ENCODE measurements at regions not wholly inside any gene's neighbourhood (a gene's known extent, or its start where the extent isn't known, plus 50 kb on each side); places are given as distances from the start of the nearest gene placed in this dataset.

DNA sequence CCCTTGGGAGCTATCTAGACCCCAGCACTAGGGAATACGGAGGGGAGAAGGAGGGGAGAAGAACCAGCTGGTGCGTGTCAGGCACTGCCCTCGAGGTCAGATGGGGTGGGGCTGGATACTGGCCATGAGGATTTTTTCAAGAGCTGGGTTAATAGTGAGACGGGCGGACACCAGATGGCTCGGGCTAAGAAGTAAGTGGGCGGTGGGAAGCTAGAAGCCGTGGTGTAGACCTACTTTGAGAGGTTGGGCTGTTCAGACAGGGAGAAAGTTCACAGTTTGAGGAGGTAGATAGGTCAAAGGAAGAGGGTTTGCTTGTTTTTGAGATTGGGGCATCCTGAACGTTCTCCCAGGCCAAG, 303.8 kb downstream of the SEC14L1 start:
- H3K4me1 Mint-ChIP-seq (ENCODE audit: low read depth) = peaks cover 98% of the 10 kb centered on the region
- ATAC-seq (ENCODE audit: poor library complexity) (no peak), DNase-seq (no peak)
- peaks cover 100% of the 10 kb centered on the region for H3K4me1 ChIP-seq (ENCODE audit: insufficient read depth, low read length)
- peaks cover 9% of the 10 kb centered on the region for H3K36me3 ChIP-seq (ENCODE audit: insufficient read depth, low read length)
- ChIA-PET CTCF (interaction anchor here (1.1 to 2.8 kb wide), 3 partner anchors 10 to 44 kb away, joined by 3 to 12 read pairs (median 4); no protein-coding TSS in a partner anchor), POLR2A (interaction anchor here (0.6 to 29.0 kb wide), 32 partner anchors 6 to 715 kb away, joined by 3 to 681 read pairs (median 13); partner anchors contain the start of genes TMC8 and TNRC6C)
- H3K4me3 ChIP-seq (ENCODE audit: low read length) = peak overlapping the region; percentile 55
- H3K27me3 ChIP-seq (ENCODE audit: control insufficient read depth in 1 of 2, insufficient read depth in 2 of 2, low read length in 2 of 2) = no peaks in the 10 kb centered on the region
- peak overlapping the region; percentile 93 for H3K27ac Mint-ChIP-seq
- no peaks in the 10 kb centered on the region for H3K27me3 Mint-ChIP-seq
- H3K4me3 Mint-ChIP-seq = peak overlapping the region; percentile 89
- H3K9me3 Mint-ChIP-seq = no peaks in the 10 kb centered on the region
- peaks cover 27% of the 10 kb centered on the region for H3K36me3 Mint-ChIP-seq (ENCODE audit: low read depth)
- no peaks in the 10 kb centered on the region for H3K9me3 ChIP-seq (ENCODE audit: control insufficient read depth in 1 of 2, insufficient read depth in 1 of 2, low read length in 2 of 2)
- no peak for TF ChIP-seq CTCF (IDR thresholded peaks at IDR 0.05)
- intact Hi-C loops (cut with DNase I, micrococcal nuclease) = loop anchor here in 1 of 2 experiments (2.0 to 10.0 kb wide), 2 partner anchors 40 to 690 kb away; partner anchors contain the start of gene TMC8
- H3K27ac ChIP-seq (ENCODE audit: low read depth in 1 of 2, low read length in 2 of 2) = peak overlapping the region; percentile 73 to 98

DNA sequence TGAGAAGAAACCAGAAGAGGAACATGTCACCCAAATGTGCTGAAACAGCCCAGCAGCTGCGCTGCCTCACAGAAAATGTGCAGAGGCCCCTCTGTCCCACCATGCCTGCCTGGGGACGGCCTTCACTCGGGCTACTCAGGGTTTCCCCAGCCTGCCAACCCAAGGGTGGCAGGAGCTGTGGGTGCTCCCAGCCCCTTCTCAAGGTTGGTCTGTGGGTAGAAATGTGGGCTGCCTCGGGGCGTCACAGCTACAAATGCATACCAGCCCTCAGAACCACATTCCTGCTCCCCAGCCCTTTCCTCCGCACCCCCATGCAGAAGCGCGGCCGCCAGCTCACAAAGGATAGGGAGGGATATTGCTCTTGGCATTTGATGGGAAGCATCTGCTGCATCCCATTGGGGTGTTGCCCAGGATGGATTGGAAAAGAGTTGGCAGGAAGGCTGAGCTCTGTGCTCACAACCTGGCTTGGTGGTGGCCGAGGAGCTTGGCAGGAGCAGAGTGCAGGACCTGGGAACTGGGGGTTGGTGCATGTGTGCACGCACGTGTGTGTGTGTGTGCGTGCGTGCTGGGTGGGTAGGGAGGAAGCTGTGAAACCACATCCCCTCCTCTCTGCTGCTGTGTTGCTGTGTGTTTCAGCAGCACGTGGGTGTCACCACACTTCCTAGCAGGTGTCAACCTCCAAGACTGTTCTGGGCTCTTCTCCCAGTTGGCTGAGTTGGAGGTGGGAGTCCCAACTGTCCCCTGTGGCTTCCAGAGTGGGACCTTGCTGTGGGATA, 304.4 kb downstream of the SEC14L1 start:
- H3K4me3 Mint-ChIP-seq = peak overlapping the region; percentile 89
- peak overlapping the region; percentile 73 to 98 for H3K27ac ChIP-seq (ENCODE audit: low read depth in 1 of 2, low read length in 2 of 2)
- peaks cover 33% of the 10 kb centered on the region for H3K36me3 Mint-ChIP-seq (ENCODE audit: low read depth)
- peaks cover 9% of the 10 kb centered on the region for H3K36me3 ChIP-seq (ENCODE audit: insufficient read depth, low read length)
- H3K27me3 Mint-ChIP-seq = no peaks in the 10 kb centered on the region
- no peak for TF ChIP-seq CTCF (IDR thresholded peaks at IDR 0.05)
- DNase-seq (peak; percentile 72 to 97 (median 83)), ATAC-seq (ENCODE audit: poor library complexity) (peak; percentile 68)
- peaks cover 100% of the 10 kb centered on the region for H3K4me1 ChIP-seq (ENCODE audit: insufficient read depth, low read length)
- ChIA-PET CTCF (interaction anchor here (0.7 to 2.8 kb wide), 5 partner anchors 9 to 45 kb away, joined by 3 to 12 read pairs (median 4); no protein-coding TSS in a partner anchor), POLR2A (interaction anchor here (0.6 to 29.0 kb wide), 36 partner anchors 6 to 715 kb away, joined by 3 to 681 read pairs (median 11); partner anchors contain the start of genes TMC8 and TNRC6C)
- no peaks in the 10 kb centered on the region for H3K27me3 ChIP-seq (ENCODE audit: control insufficient read depth in 1 of 2, insufficient read depth in 2 of 2, low read length in 2 of 2)
- peak overlapping the region; percentile 93 for H3K27ac Mint-ChIP-seq
- peaks cover 98% of the 10 kb centered on the region for H3K4me1 Mint-ChIP-seq (ENCODE audit: low read depth)
- H3K4me3 ChIP-seq (ENCODE audit: low read length) = peak overlapping the region; percentile 55
- no peaks in the 10 kb centered on the region for H3K9me3 Mint-ChIP-seq
- intact Hi-C loops (cut with DNase I, micrococcal nuclease) = loop anchor here in 1 of 2 experiments (1.0 to 10.0 kb wide), 3 partner anchors 8 to 690 kb away; partner anchors contain the start of gene TMC8
- no peaks in the 10 kb centered on the region for H3K9me3 ChIP-seq (ENCODE audit: control insufficient read depth in 1 of 2, insufficient read depth in 1 of 2, low read length in 2 of 2)

GRCh38 chr17:77445760-77446532, 305.2 kb downstream of the SEC14L1 start:
- TF ChIP-seq CTCF (IDR thresholded peaks at IDR 0.05) = no peak
- POLR2A ChIA-PET = interaction anchor here (0.9 to 29.0 kb wide), 29 partner anchors 5 to 684 kb away, joined by 3 to 681 read pairs (median 14); partner anchors contain the start of genes TMC8 and TNRC6C
- peaks cover 39% of the 10 kb centered on the region for H3K36me3 Mint-ChIP-seq (ENCODE audit: low read depth)
- H3K27me3 Mint-ChIP-seq = no peaks in the 10 kb centered on the region
- Histone ChIP-seq H3K4me3 (ENCODE audit: low read length) (peak overlapping the region; percentile 55), H3K9me3 (ENCODE audit: control insufficient read depth in 1 of 2, insufficient read depth in 1 of 2, low read length in 2 of 2) (no peaks in the 10 kb centered on the region), H3K4me1 (ENCODE audit: insufficient read depth, low read length) (peaks cover 100% of the 10 kb centered on the region), H3K27ac (ENCODE audit: low read depth in 1 of 2, low read length in 2 of 2) (peak overlapping the region; percentile 46 to 98), H3K36me3 (ENCODE audit: insufficient read depth, low read length) (peaks cover 9% of the 10 kb centered on the region), H3K27me3 (ENCODE audit: control insufficient read depth in 1 of 2, insufficient read depth in 2 of 2, low read length in 2 of 2) (no peaks in the 10 kb centered on the region)
- H3K9me3 Mint-ChIP-seq = no peaks in the 10 kb centered on the region
- peak overlapping the region; percentile 93 for H3K27ac Mint-ChIP-seq
- peaks cover 97% of the 10 kb centered on the region for H3K4me1 Mint-ChIP-seq (ENCODE audit: low read depth)
- intact Hi-C loops (cut with DNase I, micrococcal nuclease) = loop anchor here in 1 of 2 experiments (1.0 to 10.0 kb wide), 3 partner anchors 7 to 689 kb away; partner anchors contain the start of gene TMC8
- CTCF ChIA-PET = interaction anchor here (0.7 to 2.8 kb wide), 3 partner anchors 9 to 45 kb away, joined by 3 to 12 read pairs (median 6); no protein-coding TSS in a partner anchor
- DNase-seq (peak in 7 of 14 experiments; percentile 58 to 82 (median 71)), ATAC-seq (ENCODE audit: poor library complexity) (peak; percentile 35)
- H3K4me3 Mint-ChIP-seq = peak overlapping the region; percentile 89
